A549 (cell line): ENCODE measurements at regions not wholly inside any gene's neighbourhood (a gene's known extent, or its start where the extent isn't known, plus 50 kb on each side); places are given as distances from the start of the nearest gene placed in this dataset.

Source experiments
- ATAC-seq, 2 experiments: fragments of 200-7000 bp in 1 of 2; fragments of >200 bp in 1 of 2; cut with Nextera tagmentation in 1 of 2; cut with Tn5 transposase in 1 of 2; 3 replicates each; pipeline versions ENCODE4 v1.8.0 to v1.9.1; 2018 to 2020; ENCODE audit warnings: mild to moderate bottlenecking in 1 of 2, moderate library complexity in 1 of 2
- CTCF ChIA-PET: fragments of 300-600 bp; sonication (Branson Sonifier 250); formaldehyde crosslinking; extraction: SDS; loops from one replicate; lab custom pipeline; 2021; ENCODE audit warnings: antibody characterized with exemption, inconsistent platforms; lab: Yijun Ruan, JAX
- POLR2A ChIA-PET: fragments of 350-600 bp; formaldehyde crosslinking; extraction: SDS; loops from one replicate; lab custom pipeline; 2021; ENCODE audit warnings: antibody characterized with exemption, inconsistent platforms; lab: Yijun Ruan, JAX
- DNase-seq, 2 experiments: peaks; one replicate each; pipeline versions ENCODE4 v3.0.0 to v3.0.0-alpha.2; 2011 to 2016; ENCODE audit warnings: low read depth in 1 of 2, low spot score in 1 of 2
- FAIRE-seq: peaks from 2 replicates; lab custom pipeline; 2011; peaks lifted over from hg19 to GRCh38; lab: Jason Lieb, UNC
- H3K27ac ChIP-seq, 2 experiments: fragments of >200 bp; sonication (Bioruptor Twin); formaldehyde crosslinking; 3 replicates each; pipeline ENCODE4 v1.5.1; 2016 to 2017
- H3K4me1 ChIP-seq: fragments of >200 bp; sonication (Bioruptor Twin); formaldehyde crosslinking; 3 replicates; pipeline ENCODE4 v1.6.1; 2016
- H3K4me2 ChIP-seq: fragments of >200 bp; sonication (Bioruptor Twin); formaldehyde crosslinking; 3 replicates; pipeline ENCODE4 v1.6.1; 2016
- H3K4me3 ChIP-seq: fragments of >200 bp; sonication (Bioruptor Twin); formaldehyde crosslinking; 3 replicates; pipeline ENCODE4 v1.5.1; 2016
- H3K9me3 ChIP-seq: fragments of >200 bp; sonication (Bioruptor Twin); formaldehyde crosslinking; 3 replicates; pipeline ENCODE4 v1.6.1; 2016
- CEBPB ChIP-seq, 2 experiments: fragments of >200 bp in 1 of 2; sonication (Bioruptor Twin) in 1 of 2; formaldehyde crosslinking in 1 of 2; IDR thresholded peaks; 2 replicates each; pipeline ENCODE4 v1.6.1; 2012 to 2016
- CTCF ChIP-seq: fragments of >200 bp; sonication (Bioruptor Twin); formaldehyde crosslinking; IDR thresholded peaks from 3 replicates; pipeline ENCODE4 v1.5.1; 2016
- E2F6 ChIP-seq: IDR thresholded peaks from 2 replicates; pipeline ENCODE4 v1.6.1; 2012; ENCODE audit warnings: low read depth, borderline replicate concordance
- EHF ChIP-seq: fragments of 250-450 bp; sonication (Bioruptor Pico); IDR thresholded peaks from 2 replicates; pipeline ENCODE4 v1.5.0; 2020; ENCODE audit warnings: mild to moderate bottlenecking
- EHMT2 ChIP-seq: fragments of 200-600 bp; sonication (generic); IDR thresholded peaks from 2 replicates; pipeline ENCODE4 v1.6.1; 2016; ENCODE audit warnings: antibody characterized with exemption, low read depth, mild to moderate bottlenecking, moderate library complexity
- ELK1 ChIP-seq: fragments of 150-350 bp; IDR thresholded peaks from 2 replicates; pipeline ENCODE4 v1.6.1; 2014; ENCODE audit warnings: low read depth, mild to moderate bottlenecking, low read length
- GATA3 ChIP-seq: IDR thresholded peaks from 2 replicates; pipeline ENCODE4 v1.6.1; 2012; ENCODE audit warnings: borderline replicate concordance
- HES2 ChIP-seq: fragments of >200 bp; sonication (Bioruptor Twin); formaldehyde crosslinking; IDR thresholded peaks from 2 replicates; pipeline ENCODE4 v1.6.1; 2016
- KDM1A ChIP-seq: fragments of 200-600 bp; sonication (generic); IDR thresholded peaks from 2 replicates; pipeline ENCODE4 v1.6.1; 2016; ENCODE audit warnings: low read depth, mild to moderate bottlenecking
- NFE2L2 ChIP-seq: fragments of 150-350 bp; conservative IDR thresholded peaks from 2 replicates; pipeline ENCODE4 v1.6.1; 2014; ENCODE audit warnings: low read length
- PHF8 ChIP-seq: fragments of 200-600 bp; sonication (generic); IDR thresholded peaks from 2 replicates; pipeline ENCODE4 v1.6.1; 2016; ENCODE audit warnings: low read depth, mild to moderate bottlenecking, antibody characterized with exemption, moderate library complexity, borderline replicate concordance
- RNF2 ChIP-seq: fragments of 200-600 bp; sonication (generic); IDR thresholded peaks from 2 replicates; pipeline ENCODE4 v1.6.1; 2016; ENCODE audit warnings: low read depth, mild to moderate bottlenecking, antibody characterized with exemption, moderate library complexity, borderline replicate concordance
- SMC3 ChIP-seq: fragments of >200 bp; sonication (Bioruptor Twin); formaldehyde crosslinking; IDR thresholded peaks from 3 replicates; pipeline ENCODE4 v1.6.1; 2018; ENCODE audit warnings: inconsistent platforms
- TFCP2L1 ChIP-seq: fragments of 250-450 bp; sonication (Bioruptor Pico); IDR thresholded peaks from 2 replicates; pipeline ENCODE4 v1.5.0; 2021; ENCODE audit warnings: mild to moderate bottlenecking
- ZFP36 ChIP-seq: fragments of 450-650 bp; IDR thresholded peaks from 2 replicates; pipeline ENCODE4 v1.6.1; 2014; ENCODE audit warnings: borderline replicate concordance; ENCODE audit not compliant: partially characterized antibody
- ZSCAN20 ChIP-seq: fragments of 250-450 bp; sonication (Bioruptor Pico); IDR thresholded peaks from 2 replicates; pipeline ENCODE4 v1.8.0; 2022; ENCODE audit warnings: mild to moderate bottlenecking, moderate library complexity
- WGBS: methylation state at CpG from one replicate; pipeline ENCODE4 v1.1.6; 2017; ENCODE audit errors: missing lambda C conversion rate; 5-methylcytosine and 5-hydroxymethylcytosine counted together

- no peak overlapping the region for H3K27ac ChIP-seq
- ChIA-PET POLR2A (no interaction called here), CTCF (no interaction called here)
- no peaks in the 10 kb centered on the region for H3K9me3 ChIP-seq
- ATAC-seq, result no peak
- H3K4me3 ChIP-seq, result no peak overlapping the region
- 18% methylated on average over 5 of the region's 5 CpGs for WGBS
- H3K4me2 ChIP-seq, result no peak overlapping the region
- H3K4me1 ChIP-seq, result no peaks in the 10 kb centered on the region
- no peak for FAIRE-seq
- TF ChIP-seq TFCP2L1 (CRISPR knock-in tag) (no peak), EHF (no peak), EHMT2 (no peak)
- DNase-seq, result no peak
Measured at GRCh38 chr3:158935846-158936245, 134.0 kb downstream of the MFSD1 start.

GRCh38 chr3:158936530-158937113 is 134.8 kb downstream of the MFSD1 start:
- Histone ChIP-seq H3K4me1 (no peaks in the 10 kb centered on the region), H3K27ac (no peak overlapping the region), H3K4me3 (no peak overlapping the region), H3K9me3 (no peaks in the 10 kb centered on the region), H3K4me2 (no peak overlapping the region)
- POLR2A ChIA-PET, result no interaction called here
- ATAC-seq (no peak), DNase-seq (peak in 1 of 2 experiments; percentile 1), FAIRE-seq (no peak)
- 65% methylated on average over 12 of the region's 12 CpGs for WGBS
- CTCF ChIA-PET, result interaction anchor here (1.1 to 1.2 kb wide), 2 partner anchors 20 to 92 kb away, joined by 3 read pairs; no protein-coding TSS in a partner anchor
- TF ChIP-seq KDM1A (no peak), CTCF (no peak), RNF2 (no peak), ELK1 (no peak), PHF8 (no peak), NFE2L2 (no peak), ZSCAN20 (no peak), E2F6 (no peak), HES2 (no peak)

- CTCF ChIA-PET, result no interaction called here
- Histone ChIP-seq H3K27ac (no peak overlapping the region), H3K9me3 (no peaks in the 10 kb centered on the region), H3K4me3 (no peak overlapping the region), H3K4me1 (no peaks in the 10 kb centered on the region), H3K4me2 (no peak overlapping the region)
- no peak for FAIRE-seq
- 60% methylated on average over 8 of the region's 8 CpGs for WGBS
- DNase-seq, result no peak
- ATAC-seq, result no peak
- TF ChIP-seq EHF (no peak), GATA3 (no peak), ZFP36 (no peak), CEBPB (IDR thresholded peaks at IDR 0.05) (peak in 1 of 2 experiments; percentile 35; a peak in 2 of 4 replicates), SMC3 (no peak)
- POLR2A ChIA-PET, result no interaction called here
Measured at GRCh38 chr3:158950178-158950901, 148.5 kb downstream of the MFSD1 start.
